ENCODE measurements at regions not wholly inside any gene's neighbourhood (a gene's known extent, or its start where the extent isn't known, plus 50 kb on each side); places are given as distances from the start of the nearest gene placed in this dataset.

- DNase-seq, result no peak
Observed at GRCh38 chr15:95265419-95265997, 1034.1 kb downstream of the MCTP2 start.

GRCh38 chr15:95266451-95267061 lies 1035.2 kb downstream of the MCTP2 start:
- DNase-seq, result no peak

GRCh38 chr15:95267481-95267880 lies 1036.1 kb downstream of the MCTP2 start:
- no peak for DNase-seq

GRCh38 chr15:95269242-95270183 lies 1038.2 kb downstream of the MCTP2 start:
- DNase-seq, result no peak

- no peak for DNase-seq
Observed at GRCh38 chr15:95274101-95274500, 1042.7 kb downstream of the MCTP2 start.

GRCh38 chr15:95277266-95277665 lies 1045.9 kb downstream of the MCTP2 start:
- no peak for DNase-seq

- DNase-seq, result no peak
Observed at GRCh38 chr15:95278532-95279245, 1047.3 kb downstream of the MCTP2 start.

- DNase-seq, result no peak
Observed at GRCh38 chr15:95279277-95280019, 1048.1 kb downstream of the MCTP2 start.

GRCh38 chr15:95280711-95281110 lies 1049.3 kb downstream of the MCTP2 start:
- no peak for DNase-seq

GRCh38 chr15:95281470-95281869 lies 1049.0 kb upstream of the NR2F2 start:
- DNase-seq, result no peak

- no peak for DNase-seq
Observed at GRCh38 chr15:95284492-95284891, 1046.0 kb upstream of the NR2F2 start.

GRCh38 chr15:95284933-95285421 lies 1045.5 kb upstream of the NR2F2 start:
- no peak for DNase-seq

GRCh38 chr15:95286352-95286880 lies 1044.1 kb upstream of the NR2F2 start:
- DNase-seq, result no peak

- no peak for DNase-seq
Observed at GRCh38 chr15:95287720-95288103, 1042.8 kb upstream of the NR2F2 start.

GRCh38 chr15:95288626-95289025 lies 1041.9 kb upstream of the NR2F2 start:
- DNase-seq, result no peak

GRCh38 chr15:95290176-95290974 lies 1040.1 kb upstream of the NR2F2 start:
- DNase-seq, result no peak

- no peak for DNase-seq
Observed at GRCh38 chr15:95291898-95292472, 1038.5 kb upstream of the NR2F2 start.

- no peak for DNase-seq
Observed at GRCh38 chr15:95292785-95293450, 1037.6 kb upstream of the NR2F2 start.

- no peak for DNase-seq
Observed at GRCh38 chr15:95293456-95294031, 1037.0 kb upstream of the NR2F2 start.

- DNase-seq, result no peak
Observed at GRCh38 chr15:95295363-95295762, 1035.1 kb upstream of the NR2F2 start.
